ACC112 (cell line): ENCODE measurements at regions not wholly inside any gene's neighbourhood (a gene's known extent, or its start where the extent isn't known, plus 50 kb on each side); places are given as distances from the start of the nearest gene placed in this dataset.
A peak's percentile ranks its signal among the peaks of the same experiment; 100 is the strongest.

Experiments
- H2AFZ ChIP-seq: fragments of 200-600 bp; sonication (generic); one replicate; pipeline ENCODE4 v1.6.0; 2017; ENCODE audit warnings: antibody characterized with exemption, low read length; ENCODE audit not compliant: unreplicated experiment
- H3K27ac ChIP-seq: fragments of 200-600 bp; sonication (generic); 2 replicates; pipeline ENCODE4 v1.5.1; 2014; ENCODE audit warnings: low read depth, mild to moderate bottlenecking, antibody characterized with exemption, low read length, moderate library complexity
- H3K27me3 ChIP-seq: fragments of 200-600 bp; sonication (generic); 2 replicates; pipeline ENCODE4 v1.6.1; 2014; ENCODE audit warnings: mild to moderate bottlenecking, antibody characterized with exemption, low read length, moderate library complexity, mixed read lengths; ENCODE audit not compliant: insufficient read depth
- H3K36me3 ChIP-seq: fragments of 200-600 bp; sonication (generic); 2 replicates; pipeline ENCODE4 v1.6.1; 2016; ENCODE audit warnings: mild to moderate bottlenecking, antibody characterized with exemption, low read length, moderate library complexity, mixed read lengths; ENCODE audit not compliant: insufficient read depth
- H3K4me1 ChIP-seq: fragments of 200-600 bp; sonication (generic); one replicate; pipeline ENCODE4 v1.6.1; 2016; ENCODE audit warnings: low read length, mixed read lengths; ENCODE audit not compliant: insufficient read depth, unreplicated experiment, control insufficient read depth
- H3K4me3 ChIP-seq: fragments of 200-600 bp; sonication (generic); 2 replicates; pipeline ENCODE4 v1.5.1; 2014; ENCODE audit warnings: mild to moderate bottlenecking, low read depth, low read length
- H3K79me2 ChIP-seq: fragments of 200-600 bp; sonication (generic); one replicate; pipeline ENCODE4 v1.6.0; 2016; ENCODE audit warnings: low read length; ENCODE audit not compliant: control insufficient read depth, unreplicated experiment, insufficient read depth

GRCh38 chr2:8223695-8224346, 458.0 kb upstream of the ID2 start:
- no peaks in the 10 kb centered on the region for H3K27me3 ChIP-seq
- H3K79me2 ChIP-seq: no peaks in the 10 kb centered on the region
- H3K4me1 ChIP-seq: no peaks in the 10 kb centered on the region
- H3K4me3 ChIP-seq: no peak overlapping the region
- H2AFZ ChIP-seq: no peak overlapping the region
- H3K27ac ChIP-seq: no peak overlapping the region
- no peaks in the 10 kb centered on the region for H3K36me3 ChIP-seq

GRCh38 chr2:8224347-8225190, 457.3 kb upstream of the ID2 start:
- no peak overlapping the region for H2AFZ ChIP-seq
- no peak overlapping the region for H3K27ac ChIP-seq
- peaks cover 4% of the 10 kb centered on the region for H3K4me1 ChIP-seq
- no peaks in the 10 kb centered on the region for H3K79me2 ChIP-seq
- H3K4me3 ChIP-seq: no peak overlapping the region
- no peaks in the 10 kb centered on the region for H3K27me3 ChIP-seq
- H3K36me3 ChIP-seq: no peaks in the 10 kb centered on the region

- H3K4me3 ChIP-seq: no peak overlapping the region
These were observed 456.6 kb upstream of the ID2 start for GRCh38 chr2:8225266-8225665.

GRCh38 chr2:8225798-8226197, 456.1 kb upstream of the ID2 start:
- peaks cover 7% of the 10 kb centered on the region for H3K4me1 ChIP-seq
- H3K79me2 ChIP-seq: no peaks in the 10 kb centered on the region
- H3K27ac ChIP-seq: no peak overlapping the region
- H3K36me3 ChIP-seq: no peaks in the 10 kb centered on the region
- H3K4me3 ChIP-seq: no peak overlapping the region
- no peaks in the 10 kb centered on the region for H3K27me3 ChIP-seq
- H2AFZ ChIP-seq: no peak overlapping the region

More at GRCh38 chr2:8225266-8225665, 456.6 kb upstream of the ID2 start:
- peaks cover 7% of the 10 kb centered on the region for H3K4me1 ChIP-seq
- H3K79me2 ChIP-seq: no peaks in the 10 kb centered on the region
- no peak overlapping the region for H3K27ac ChIP-seq
- H2AFZ ChIP-seq: no peak overlapping the region
- no peaks in the 10 kb centered on the region for H3K36me3 ChIP-seq
- no peaks in the 10 kb centered on the region for H3K27me3 ChIP-seq

GRCh38 chr2:8229546-8229986, 452.3 kb upstream of the ID2 start:
- peak overlapping the region; percentile 11; the same call in 1 of the 2 replicates for H3K27ac ChIP-seq
- H3K4me3 ChIP-seq: no peak overlapping the region
- H3K79me2 ChIP-seq: no peaks in the 10 kb centered on the region
- H3K36me3 ChIP-seq: no peaks in the 10 kb centered on the region
- H3K4me1 ChIP-seq: peaks cover 7% of the 10 kb centered on the region
- H3K27me3 ChIP-seq: no peaks in the 10 kb centered on the region
- H2AFZ ChIP-seq: no peak overlapping the region

- no peak overlapping the region for H2AFZ ChIP-seq
- no peaks in the 10 kb centered on the region for H3K79me2 ChIP-seq
- peaks cover 7% of the 10 kb centered on the region for H3K4me1 ChIP-seq
- H3K4me3 ChIP-seq: no peak overlapping the region
- no peaks in the 10 kb centered on the region for H3K27me3 ChIP-seq
- H3K27ac ChIP-seq: no peak overlapping the region
- H3K36me3 ChIP-seq: no peaks in the 10 kb centered on the region
These were observed 451.4 kb upstream of the ID2 start for GRCh38 chr2:8230466-8230865.

- no peak overlapping the region for H3K27ac ChIP-seq
These were observed 450.0 kb upstream of the ID2 start for GRCh38 chr2:8231902-8232301.

GRCh38 chr2:8232871-8233270, 449.0 kb upstream of the ID2 start:
- Histone ChIP-seq H3K79me2 (no peaks in the 10 kb centered on the region), H3K36me3 (no peaks in the 10 kb centered on the region), H3K27me3 (no peaks in the 10 kb centered on the region), H3K4me3 (no peak overlapping the region), H3K4me1 (peaks cover 7% of the 10 kb centered on the region), H2AFZ (no peak overlapping the region), H3K27ac (no peak overlapping the region)

More at GRCh38 chr2:8231902-8232301, 450.0 kb upstream of the ID2 start:
- H3K79me2 ChIP-seq: no peaks in the 10 kb centered on the region
- H2AFZ ChIP-seq: no peak overlapping the region
- H3K4me3 ChIP-seq: no peak overlapping the region
- no peaks in the 10 kb centered on the region for H3K27me3 ChIP-seq
- H3K36me3 ChIP-seq: no peaks in the 10 kb centered on the region
- H3K4me1 ChIP-seq: peaks cover 7% of the 10 kb centered on the region

- no peak overlapping the region for H2AFZ ChIP-seq
- H3K27ac ChIP-seq: no peak overlapping the region
- peaks cover 6% of the 10 kb centered on the region for H3K4me1 ChIP-seq
- H3K4me3 ChIP-seq: no peak overlapping the region
- no peaks in the 10 kb centered on the region for H3K27me3 ChIP-seq
- no peaks in the 10 kb centered on the region for H3K36me3 ChIP-seq
- no peaks in the 10 kb centered on the region for H3K79me2 ChIP-seq
These were observed 447.6 kb upstream of the ID2 start for GRCh38 chr2:8234253-8234652.

GRCh38 chr2:8234757-8235374, 447.0 kb upstream of the ID2 start:
- Histone ChIP-seq H3K27me3 (no peaks in the 10 kb centered on the region), H3K79me2 (no peaks in the 10 kb centered on the region), H3K4me3 (no peak overlapping the region), H3K4me1 (peaks cover 2% of the 10 kb centered on the region), H2AFZ (no peak overlapping the region), H3K36me3 (no peaks in the 10 kb centered on the region), H3K27ac (no peak overlapping the region)
